ENCODE measurements at regions not wholly inside any gene's neighbourhood (a gene's known extent, or its start where the extent isn't known, plus 50 kb on each side); places are given as distances from the start of the nearest gene placed in this dataset.
"Not testable (repeated sequence)": the region's sequence is repeated elsewhere in the genome, so short reads cannot be mapped to it uniquely, and the experiment has no call there.

- not testable (repeated sequence) for DNase-seq
Observed at GRCh38 chr11:38116616-38117015, 1518.6 kb upstream of the RAG2 start.

GRCh38 chr11:38115381-38115780, 1517.3 kb upstream of the RAG2 start:
- DNase-seq: not testable (repeated sequence)

- DNase-seq: no peak
Observed at GRCh38 chr11:38100836-38101462, 1502.9 kb upstream of the RAG2 start.

- no peak for DNase-seq
Observed at GRCh38 chr11:38095268-38095667, 1497.2 kb upstream of the RAG2 start.

GRCh38 chr11:38089726-38090125, 1491.7 kb upstream of the RAG2 start:
- no peak for DNase-seq

- DNase-seq: no peak
Observed at GRCh38 chr11:38060920-38061319, 1462.9 kb upstream of the RAG2 start.

GRCh38 chr11:38060136-38060535, 1462.1 kb upstream of the RAG2 start:
- no peak for DNase-seq

- DNase-seq: no peak
Observed at GRCh38 chr11:38046571-38047135, 1448.6 kb upstream of the RAG2 start.

GRCh38 chr11:38043060-38043459, 1445.0 kb upstream of the RAG2 start:
- DNase-seq: no peak

GRCh38 chr11:38038777-38039176, 1440.7 kb upstream of the RAG2 start:
- DNase-seq: no peak

- no peak for DNase-seq
Observed at GRCh38 chr11:38019072-38019775, 1421.2 kb upstream of the RAG2 start.

GRCh38 chr11:38014405-38014804, 1416.4 kb upstream of the RAG2 start:
- DNase-seq: no peak

- DNase-seq: no peak
Observed at GRCh38 chr11:38013157-38013556, 1415.1 kb upstream of the RAG2 start.

- DNase-seq: no peak
Observed at GRCh38 chr11:38011496-38011895, 1413.5 kb upstream of the RAG2 start.

GRCh38 chr11:38009932-38010331, 1411.9 kb upstream of the RAG2 start:
- DNase-seq: no peak

- DNase-seq: no peak
Observed at GRCh38 chr11:38006466-38006865, 1408.4 kb upstream of the RAG2 start.

- DNase-seq: no peak
Observed at GRCh38 chr11:38005597-38005996, 1407.6 kb upstream of the RAG2 start.

- DNase-seq: no peak
Observed at GRCh38 chr11:37999171-37999570, 1401.1 kb upstream of the RAG2 start.

- DNase-seq: no peak
Observed at GRCh38 chr11:37995886-37996285, 1397.8 kb upstream of the RAG2 start.

GRCh38 chr11:37988031-37988430, 1390.0 kb upstream of the RAG2 start:
- DNase-seq: no peak

GRCh38 chr11:37984991-37985390, 1387.0 kb upstream of the RAG2 start:
- DNase-seq: no peak

- DNase-seq: no peak
Observed at GRCh38 chr11:37978647-37979046, 1380.6 kb upstream of the RAG2 start.

- no peak for DNase-seq
Observed at GRCh38 chr11:37973941-37974340, 1375.9 kb upstream of the RAG2 start.

- no peak for DNase-seq
Observed at GRCh38 chr11:37972691-37973090, 1374.7 kb upstream of the RAG2 start.

Data from T-helper 1 cell (primary cell).